ENCODE measurements at regions not wholly inside any gene's neighbourhood (a gene's known extent, or its start where the extent isn't known, plus 50 kb on each side); places are given as distances from the start of the nearest gene placed in this dataset.

GRCh38 chr22:49424893-49425270 lies 402.8 kb downstream of the BRD1 start:
- Histone ChIP-seq H3K36me3 (replicated peaks in 1 of 2; ENCODE audit: control extremely low read depth in 1 of 2, control insufficient read depth in 1 of 2, extremely low read depth in 1 of 2, insufficient read depth in 2 of 2, low read length in 1 of 2) (no peaks in the 10 kb centered on the region), H3K79me2 (ENCODE audit: control insufficient read depth, insufficient read depth, low read length) (no peaks in the 10 kb centered on the region), H3K27me3 (replicated peaks in 1 of 4; ENCODE audit: control extremely low read depth in 1 of 4, control insufficient read depth in 3 of 4, insufficient read depth in 4 of 4, low read length in 3 of 4) (no peaks in the 10 kb centered on the region), H3K9me3 (ENCODE audit: control extremely low read depth in 1 of 3, control insufficient read depth in 2 of 3, insufficient read depth in 1 of 3, low read length in 2 of 3) (peaks cover 0 to 3% (median 2%) of the 10 kb centered on the region in 3 donors), H3K4me2 (replicated peaks; ENCODE audit: low read depth, low read length, poor library complexity, severe bottlenecking) (no peak overlapping the region), H2AFZ (ENCODE audit: insufficient read depth, low read depth, low read length, poor library complexity, severe bottlenecking) (no peak overlapping the region), H4K20me1 (ENCODE audit: control insufficient read depth, insufficient read depth, low read length, poor library complexity, severe bottlenecking) (no peaks in the 10 kb centered on the region), H3K4me3 (ENCODE audit: control extremely low read depth in 1 of 5, extremely low read depth in 1 of 5, insufficient read depth in 1 of 5, low read depth in 2 of 5, low read length in 4 of 5) (no peak overlapping the region), H3K27ac (ENCODE audit: low read length in 2 of 2) (no peak overlapping the region), H3K4me1 (ENCODE audit: control insufficient read depth in 2 of 2, insufficient read depth in 2 of 2, low read length in 2 of 2) (no peaks in the 10 kb centered on the region), H3K9ac (ENCODE audit: low read length) (no peak overlapping the region)
- POLR2A ChIA-PET = no interaction called here
- 86% methylated on average over 8 of the region's 10 CpGs for WGBS (ENCODE audit: insufficient coverage)
- TF ChIP-seq EZH2 (IDR thresholded peaks at IDR 0.05; ENCODE audit: borderline replicate concordance, insufficient read depth, low read depth, low read length, poor library complexity, severe bottlenecking) (no peak), CTCF (IDR thresholded peaks at IDR 0.05) (no peak)
- intact Hi-C loops (cut with micrococcal nuclease) = no loop called here
- ATAC-seq (ENCODE audit: low read depth) = no peak
- Mint-ChIP-seq H3K27me3 (peaks cover 3% of the 10 kb centered on the region), H3K4me1 (no peaks in the 10 kb centered on the region), H3K9me3 (ENCODE audit: insufficient read depth) (no peaks in the 10 kb centered on the region), H3K4me3 (no peak overlapping the region), H3K27ac (no peak overlapping the region)
- CTCF ChIA-PET = no interaction called here
- DNase-seq = no peak

GRCh38 chr22:49423125-49423650 lies 404.5 kb downstream of the BRD1 start:
- H3K4me3 ChIP-seq (ENCODE audit: control extremely low read depth in 1 of 5, extremely low read depth in 1 of 5, insufficient read depth in 1 of 5, low read depth in 2 of 5, low read length in 4 of 5) = no peak overlapping the region
- no peak overlapping the region for H2AFZ ChIP-seq (ENCODE audit: insufficient read depth, low read depth, low read length, poor library complexity, severe bottlenecking)
- intact Hi-C loops (cut with micrococcal nuclease) = no loop called here
- no peak overlapping the region for H3K4me2 ChIP-seq (replicated peaks; ENCODE audit: low read depth, low read length, poor library complexity, severe bottlenecking)
- peaks cover 3% of the 10 kb centered on the region for H3K27me3 Mint-ChIP-seq
- ATAC-seq (ENCODE audit: low read depth) (no peak), DNase-seq (no peak)
- no peak overlapping the region for H3K4me3 Mint-ChIP-seq
- no peaks in the 10 kb centered on the region for H3K4me1 ChIP-seq (ENCODE audit: control insufficient read depth in 2 of 2, insufficient read depth in 2 of 2, low read length in 2 of 2)
- no peaks in the 10 kb centered on the region for H3K79me2 ChIP-seq (ENCODE audit: control insufficient read depth, insufficient read depth, low read length)
- TF ChIP-seq EZH2 (IDR thresholded peaks at IDR 0.05; ENCODE audit: borderline replicate concordance, insufficient read depth, low read depth, low read length, poor library complexity, severe bottlenecking) = no peak
- TF ChIP-seq CTCF (IDR thresholded peaks at IDR 0.05) = no peak
- CTCF ChIA-PET = no interaction called here
- no peak overlapping the region for H3K27ac Mint-ChIP-seq
- H3K9me3 Mint-ChIP-seq (ENCODE audit: insufficient read depth) = peaks cover 3% of the 10 kb centered on the region
- H3K4me1 Mint-ChIP-seq = no peaks in the 10 kb centered on the region
- POLR2A ChIA-PET = no interaction called here
- H3K27me3 ChIP-seq (replicated peaks in 1 of 4; ENCODE audit: control extremely low read depth in 1 of 4, control insufficient read depth in 3 of 4, insufficient read depth in 4 of 4, low read length in 3 of 4) = no peaks in the 10 kb centered on the region
- H4K20me1 ChIP-seq (ENCODE audit: control insufficient read depth, insufficient read depth, low read length, poor library complexity, severe bottlenecking) = no peaks in the 10 kb centered on the region
- WGBS (ENCODE audit: insufficient coverage) = 89% methylated on average over 10 of the region's 17 CpGs
- H3K27ac ChIP-seq (ENCODE audit: low read length in 2 of 2) = no peak overlapping the region
- peaks cover 0 to 15% (median 2%) of the 10 kb centered on the region in 3 donors for H3K9me3 ChIP-seq (ENCODE audit: control extremely low read depth in 1 of 3, control insufficient read depth in 2 of 3, insufficient read depth in 1 of 3, low read length in 2 of 3)
- H3K36me3 ChIP-seq (replicated peaks in 1 of 2; ENCODE audit: control extremely low read depth in 1 of 2, control insufficient read depth in 1 of 2, extremely low read depth in 1 of 2, insufficient read depth in 2 of 2, low read length in 1 of 2) = no peaks in the 10 kb centered on the region
- no peak overlapping the region for H3K9ac ChIP-seq (ENCODE audit: low read length)
